ENCODE measurements at regions not wholly inside any gene's neighbourhood (a gene's known extent, or its start where the extent isn't known, plus 50 kb on each side); places are given as distances from the start of the nearest gene placed in this dataset.

- Histone ChIP-seq H3K4me3 (no peak overlapping the region), H3K4me1 (replicated peaks in 1 of 2) (no peaks in the 10 kb centered on the region), H3K27me3 (no peaks in the 10 kb centered on the region), H3K9me3 (replicated peaks in 1 of 3) (no peaks in the 10 kb centered on the region), H3K36me3 (replicated peaks in 1 of 2) (no peaks in the 10 kb centered on the region), H3K27ac (no peak overlapping the region)
- intact Hi-C loops (cut with DNase I) = no loop called here
- TF ChIP-seq CTCF (IDR thresholded peaks at IDR 0.05) (no peak), POLR2A (IDR thresholded peaks at IDR 0.05) (no peak)
- DNase-seq = no peak
Observed at GRCh38 chr3:181054538-181054937, 65.0 kb upstream of the DNAJC19 start.

- H3K27me3 ChIP-seq = no peaks in the 10 kb centered on the region
- H3K4me3 ChIP-seq = no peak overlapping the region
- no peak for TF ChIP-seq CTCF (IDR thresholded peaks at IDR 0.05)
- TF ChIP-seq POLR2A (IDR thresholded peaks at IDR 0.05) = no peak
- 52 to 59% (median 57%) methylated on average over 2 of the region's 2 CpGs for WGBS, 4 donors
- no peaks in the 10 kb centered on the region for H3K4me1 ChIP-seq (replicated peaks in 1 of 2)
- intact Hi-C loops (cut with DNase I) = no loop called here
- no peak overlapping the region for H3K27ac ChIP-seq
- no peaks in the 10 kb centered on the region for H3K9me3 ChIP-seq (replicated peaks in 1 of 3)
- H3K36me3 ChIP-seq (replicated peaks in 1 of 2) = no peaks in the 10 kb centered on the region
- no peak for DNase-seq
Observed at GRCh38 chr3:181052256-181052655, 62.7 kb upstream of the DNAJC19 start.

GRCh38 chr3:181050738-181051137 lies 61.2 kb upstream of the DNAJC19 start:
- Histone ChIP-seq H3K27me3 (no peaks in the 10 kb centered on the region), H3K36me3 (replicated peaks in 1 of 2) (no peaks in the 10 kb centered on the region), H3K4me3 (no peak overlapping the region), H3K9me3 (replicated peaks in 1 of 3) (no peaks in the 10 kb centered on the region), H3K4me1 (replicated peaks in 1 of 2) (no peaks in the 10 kb centered on the region), H3K27ac (no peak overlapping the region)
- TF ChIP-seq CTCF (IDR thresholded peaks at IDR 0.05) = no peak
- TF ChIP-seq POLR2A (IDR thresholded peaks at IDR 0.05) = no peak
- intact Hi-C loops (cut with DNase I) = no loop called here
- no peak for DNase-seq
- WGBS, 4 donors = 5 to 12% (median 10%) methylated on average over 1 of the region's 1 CpG

DNA sequence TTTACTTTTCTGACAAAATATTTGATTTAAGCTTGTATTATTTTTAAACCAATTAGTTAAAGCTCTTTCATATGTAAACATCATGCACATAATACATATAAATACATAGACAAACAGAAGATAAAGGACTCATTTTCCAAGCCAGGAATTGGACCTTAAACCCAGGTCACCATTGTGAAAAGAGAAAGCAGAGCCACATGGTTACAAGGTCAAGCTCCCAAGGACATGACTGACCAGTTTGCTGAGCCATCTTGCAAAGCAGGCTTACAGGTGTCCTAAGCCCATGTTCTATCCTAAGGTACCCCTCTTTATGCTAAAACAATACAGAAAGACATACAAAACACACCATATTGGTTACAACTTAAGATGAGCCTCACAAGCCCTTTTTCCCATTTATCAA lies 50.5 kb upstream of the DNAJC19 start:
- no peaks in the 10 kb centered on the region for H3K27me3 ChIP-seq
- DNase-seq = no peak
- H3K27ac ChIP-seq = no peak overlapping the region
- H3K9me3 ChIP-seq (replicated peaks in 1 of 3) = no peaks in the 10 kb centered on the region
- intact Hi-C loops (cut with DNase I) = no loop called here
- TF ChIP-seq CTCF (IDR thresholded peaks at IDR 0.05) = no peak
- no peak for TF ChIP-seq POLR2A (IDR thresholded peaks at IDR 0.05)
- no peaks in the 10 kb centered on the region for H3K36me3 ChIP-seq (replicated peaks in 1 of 2)
- no peak overlapping the region for H3K4me3 ChIP-seq
- H3K4me1 ChIP-seq (replicated peaks in 1 of 2) = no peaks in the 10 kb centered on the region

Small RNA genes in the stretch of these regions (small RNA-seq; reads per million reads assigned to genes)
- gene AC083904.1 = 0 reads per million in 2 donors
- 0.12 to 0.17 reads per million in 2 donors for gene RNU6-4P

All from adrenal gland (tissue), 9 donors.